SU-DHL-6 (cell line): ENCODE measurements at regions not wholly inside any gene's neighbourhood (a gene's known extent, or its start where the extent isn't known, plus 50 kb on each side); places are given as distances from the start of the nearest gene placed in this dataset.

Source experiments
- CTCF ChIP-seq: fragments of 200-600 bp; sonication (generic); IDR thresholded peaks from one replicate; pipeline ENCODE4 v1.5.1; 2017; ENCODE audit warnings: antibody characterized with exemption, mild to moderate bottlenecking, low read length, moderate library complexity; ENCODE audit not compliant: insufficient read depth, poor library complexity, severe bottlenecking
- EZH2phosphoT487 ChIP-seq: fragments of 200-600 bp; sonication (generic), shearing (Covaris generic); conservative IDR thresholded peaks from 2 replicates; pipeline ENCODE4 v1.6.1; 2018; ENCODE audit warnings: mild to moderate bottlenecking, antibody characterized with exemption, low read length, moderate library complexity, mixed read lengths

DNA sequence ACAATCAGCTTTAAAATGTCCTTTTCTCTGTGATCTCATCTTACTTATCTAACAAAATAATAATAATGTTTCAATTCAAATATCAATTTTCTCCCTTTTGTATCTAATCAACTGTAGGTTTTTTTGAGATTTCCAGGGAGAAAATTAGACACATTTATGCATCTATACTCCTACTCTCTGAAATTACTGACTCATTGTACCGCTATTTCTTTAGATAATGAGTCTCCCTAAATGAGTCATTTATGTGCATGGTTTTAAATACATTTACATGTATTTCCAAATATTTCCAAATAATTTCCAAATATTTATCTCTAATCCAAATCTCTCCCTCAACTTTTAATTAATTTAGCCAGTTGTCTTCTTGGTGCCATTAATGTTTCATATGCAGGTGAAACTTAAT is 621.0 kb downstream of the TECRL start:
- TF ChIP-seq CTCF (no peak), EZH2phosphoT487 (no peak)
